Lower leg skin (tissue), 4 donors: ENCODE measurements at regions not wholly inside any gene's neighbourhood (a gene's known extent, or its start where the extent isn't known, plus 50 kb on each side); places are given as distances from the start of the nearest gene placed in this dataset.

Experiments used
- DNase-seq, 2 donors: peaks; one replicate each; pipeline ENCODE4 v3.0.0-alpha.2; 2019; ENCODE audit warnings: low spot score in 2 of 2
- H3K4me3 ChIP-seq: fragments of 200-600 bp; sonication (generic); 2 replicates; pipeline ENCODE4 v1.5.1; 2017; ENCODE audit warnings: mild to moderate bottlenecking, low read depth; ENCODE audit not compliant: poor library complexity, severe bottlenecking
- POLR2A ChIP-seq, 2 donors: fragments of 450-650 bp; IDR thresholded peaks; one replicate each; pipeline ENCODE4 v1.6.1; 2016 to 2017; ENCODE audit warnings: antibody characterized with exemption in 2 of 2, mild to moderate bottlenecking in 1 of 2, moderate library complexity in 1 of 2
- WGBS, 2 donors: methylation state at CpG; one replicate each; pipeline ENCODE4 v1.1.5; 2018; 5-methylcytosine and 5-hydroxymethylcytosine counted together
- intact Hi-C: fragments of 100-400 bp; cut with DNase I; formaldehyde crosslinking; loops from one replicate; pipeline ENCODE4 v1.15.0; 2023; ENCODE audit warnings: low total_unique reads
- TF ChIP-seq, protein P1 (sequence below), 3 donors: fragments of 450-650 bp; IDR thresholded peaks; one replicate each; pipeline ENCODE4 v1.5.1; 2016; ENCODE audit warnings: antibody characterized with exemption in 3 of 3, mild to moderate bottlenecking in 3 of 3, moderate library complexity in 2 of 3

DNA sequence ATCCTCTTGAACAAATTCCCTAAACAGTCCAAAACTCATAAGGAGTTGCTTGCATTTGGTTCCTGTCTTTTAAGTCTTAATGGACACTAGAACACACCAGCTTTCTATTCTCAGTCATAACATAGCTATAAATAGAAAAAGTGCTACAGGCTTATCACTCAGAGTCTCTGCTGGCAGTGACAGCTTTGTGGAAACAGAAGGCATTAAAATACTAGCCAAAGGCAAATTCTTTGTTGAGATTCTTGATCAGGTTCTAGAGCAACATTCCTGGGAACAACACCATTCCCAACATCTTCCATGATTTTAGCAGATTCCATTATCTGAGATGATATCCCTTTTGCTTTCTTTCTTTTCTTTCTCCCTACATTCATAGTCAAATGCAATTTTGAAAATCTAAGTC, 207.7 kb upstream of the PLEKHG7 start:
- no peak for DNase-seq
- intact Hi-C loops = no loop called here
- no peak overlapping the region for H3K4me3 ChIP-seq
- no peak for TF ChIP-seq POLR2A (IDR thresholded peaks at IDR 0.05)
- TF ChIP-seq, protein P1, sequence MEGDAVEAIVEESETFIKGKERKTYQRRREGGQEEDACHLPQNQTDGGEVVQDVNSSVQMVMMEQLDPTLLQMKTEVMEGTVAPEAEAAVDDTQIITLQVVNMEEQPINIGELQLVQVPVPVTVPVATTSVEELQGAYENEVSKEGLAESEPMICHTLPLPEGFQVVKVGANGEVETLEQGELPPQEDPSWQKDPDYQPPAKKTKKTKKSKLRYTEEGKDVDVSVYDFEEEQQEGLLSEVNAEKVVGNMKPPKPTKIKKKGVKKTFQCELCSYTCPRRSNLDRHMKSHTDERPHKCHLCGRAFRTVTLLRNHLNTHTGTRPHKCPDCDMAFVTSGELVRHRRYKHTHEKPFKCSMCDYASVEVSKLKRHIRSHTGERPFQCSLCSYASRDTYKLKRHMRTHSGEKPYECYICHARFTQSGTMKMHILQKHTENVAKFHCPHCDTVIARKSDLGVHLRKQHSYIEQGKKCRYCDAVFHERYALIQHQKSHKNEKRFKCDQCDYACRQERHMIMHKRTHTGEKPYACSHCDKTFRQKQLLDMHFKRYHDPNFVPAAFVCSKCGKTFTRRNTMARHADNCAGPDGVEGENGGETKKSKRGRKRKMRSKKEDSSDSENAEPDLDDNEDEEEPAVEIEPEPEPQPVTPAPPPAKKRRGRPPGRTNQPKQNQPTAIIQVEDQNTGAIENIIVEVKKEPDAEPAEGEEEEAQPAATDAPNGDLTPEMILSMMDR (IDR thresholded peaks at IDR 0.05) = no peak

DNA sequence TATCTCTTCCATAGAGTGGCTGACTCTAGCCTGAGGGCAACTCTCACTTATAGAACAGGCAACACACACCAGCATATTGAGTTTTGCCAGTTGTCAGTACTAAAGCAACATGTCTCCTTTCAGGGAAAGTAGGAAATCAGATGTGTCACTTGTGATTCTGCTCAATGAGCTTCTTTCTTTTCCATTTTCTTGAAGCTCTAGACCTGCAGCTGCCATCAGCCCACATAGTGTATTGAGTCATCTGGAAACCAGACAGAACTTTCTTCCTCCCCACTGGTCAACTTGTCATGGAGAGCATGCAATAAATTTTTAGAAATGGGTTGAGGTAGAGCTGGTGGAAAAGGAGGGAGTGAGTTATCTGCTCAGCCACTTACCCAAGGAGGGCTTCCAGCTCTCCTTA, 209.0 kb upstream of the PLEKHG7 start:
- DNase-seq = no peak
- intact Hi-C loops = no loop called here
- no peak overlapping the region for H3K4me3 ChIP-seq
- no peak for TF ChIP-seq POLR2A (IDR thresholded peaks at IDR 0.05)
- TF ChIP-seq, protein P1 (IDR thresholded peaks at IDR 0.05) = no peak

DNA sequence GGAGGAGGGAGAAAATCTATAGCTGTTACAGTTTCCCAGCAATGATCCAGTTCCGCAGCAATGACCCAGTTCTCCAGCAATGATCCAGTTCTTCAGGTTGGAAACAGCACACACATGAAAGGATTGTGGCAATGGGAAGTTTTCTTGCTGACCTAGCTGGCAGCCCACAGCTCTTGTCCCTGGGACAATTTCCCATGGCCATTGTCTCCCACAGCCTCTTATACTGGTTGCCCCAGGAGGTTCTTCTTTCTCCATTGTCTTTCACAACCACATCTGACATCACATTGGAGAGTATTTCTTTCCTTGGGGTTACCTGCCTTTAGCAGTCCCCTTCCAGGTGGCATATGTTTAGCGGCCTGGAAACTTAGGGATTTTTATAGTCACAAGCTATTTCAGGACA, 209.8 kb upstream of the PLEKHG7 start:
- H3K4me3 ChIP-seq = no peak overlapping the region
- TF ChIP-seq, protein P1 (IDR thresholded peaks at IDR 0.05) = no peak
- no peak for TF ChIP-seq POLR2A (IDR thresholded peaks at IDR 0.05)
- WGBS, 2 donors = 89 to 94% methylated on average over 2 of the region's 2 CpGs
- no peak for DNase-seq
- intact Hi-C loops = no loop called here

DNA sequence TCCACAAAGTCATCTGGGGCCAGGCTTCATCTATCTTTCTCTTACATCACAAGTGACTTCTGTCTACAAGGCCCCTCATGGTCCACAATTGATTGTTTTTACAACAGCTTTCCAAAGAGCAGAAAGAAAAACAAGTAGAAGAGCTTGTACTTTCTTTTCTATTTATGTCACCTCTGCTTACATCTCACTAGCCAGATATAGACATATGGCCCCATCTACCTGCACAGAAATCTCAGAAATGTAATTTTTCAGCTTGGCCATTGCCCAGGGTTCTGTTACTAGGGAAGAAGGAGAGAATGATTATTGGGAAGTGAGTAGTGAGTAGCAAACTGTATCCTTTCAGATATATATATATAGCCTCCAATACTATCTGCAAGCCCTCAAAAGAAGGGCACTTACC, 210.5 kb upstream of the PLEKHG7 start:
- intact Hi-C loops = no loop called here
- DNase-seq = no peak

DNA sequence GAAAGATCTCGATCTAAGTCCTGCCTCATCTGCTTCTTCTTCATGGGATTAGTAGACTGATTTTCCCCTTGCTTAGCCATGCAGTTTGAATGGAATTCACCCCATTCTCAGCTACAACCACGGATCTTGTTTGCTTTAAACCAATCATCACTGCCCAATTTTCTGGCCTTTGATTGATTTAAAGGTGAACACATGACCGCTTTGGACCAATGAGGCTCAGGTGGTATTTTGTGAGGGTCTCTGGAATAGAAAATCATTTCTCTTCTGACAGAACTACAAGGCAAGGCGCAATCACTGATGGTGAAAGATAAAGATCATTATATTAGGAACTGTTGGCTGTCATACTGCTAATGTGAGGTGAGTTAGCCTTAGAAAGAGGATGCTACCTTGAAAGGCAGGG, 213.0 kb upstream of the PLEKHG7 start:
- no peak overlapping the region for H3K4me3 ChIP-seq
- DNase-seq = no peak
- WGBS, 2 donors = 86 to 95% methylated on average over 4 of the region's 4 CpGs
- TF ChIP-seq POLR2A (IDR thresholded peaks at IDR 0.05) = no peak
- TF ChIP-seq, protein P1 (IDR thresholded peaks at IDR 0.05) = no peak
- intact Hi-C loops = no loop called here

More for the DNA sequence above, 210.5 kb upstream of the PLEKHG7 start:
- TF ChIP-seq POLR2A (IDR thresholded peaks at IDR 0.05) = no peak
- TF ChIP-seq, protein P1 (IDR thresholded peaks at IDR 0.05) = no peak
- H3K4me3 ChIP-seq = no peak overlapping the region

DNA sequence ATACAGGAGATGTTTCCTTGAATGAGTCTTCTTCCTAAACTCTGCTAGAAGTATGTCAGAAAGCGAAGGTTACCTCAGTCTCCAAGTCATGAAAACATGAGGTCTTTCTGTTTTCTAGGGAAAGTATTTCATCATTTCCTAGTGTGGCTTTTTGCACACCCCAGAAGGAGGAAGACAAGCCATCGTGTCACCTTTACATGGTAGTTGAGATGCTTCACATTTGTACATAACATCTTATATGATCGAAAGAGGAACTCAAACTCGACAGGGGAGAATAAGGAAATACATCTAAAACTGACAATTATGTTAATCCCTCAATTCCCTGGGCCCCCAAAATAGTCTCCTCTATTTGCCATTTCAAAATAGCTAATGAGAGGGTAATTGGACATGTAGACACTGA, 214.1 kb upstream of the PLEKHG7 start:
- intact Hi-C loops = no loop called here

More for the DNA sequence above, 214.1 kb upstream of the PLEKHG7 start:
- DNase-seq = no peak
- TF ChIP-seq POLR2A (IDR thresholded peaks at IDR 0.05) = no peak
- TF ChIP-seq, protein P1 (IDR thresholded peaks at IDR 0.05) = no peak
- 85 to 92% methylated on average over 4 of the region's 4 CpGs for WGBS, 2 donors
- no peak overlapping the region for H3K4me3 ChIP-seq
